CD4-positive, alpha-beta T cell treated with Interleukin-2 at 100 ng/mL for 4 hours (primary cell): ENCODE measurements at regions not wholly inside any gene's neighbourhood (a gene's known extent, or its start where the extent isn't known, plus 50 kb on each side); places are given as distances from the start of the nearest gene placed in this dataset.
"Not testable (repeated sequence)": the region's sequence is repeated elsewhere in the genome, so short reads cannot be mapped to it uniquely, and the experiment has no call there.

Experiments
- DNase-seq: peaks from one replicate; pipeline ENCODE4 v3.0.0-alpha.2; 2020; ENCODE audit warnings: low spot score

DNA sequence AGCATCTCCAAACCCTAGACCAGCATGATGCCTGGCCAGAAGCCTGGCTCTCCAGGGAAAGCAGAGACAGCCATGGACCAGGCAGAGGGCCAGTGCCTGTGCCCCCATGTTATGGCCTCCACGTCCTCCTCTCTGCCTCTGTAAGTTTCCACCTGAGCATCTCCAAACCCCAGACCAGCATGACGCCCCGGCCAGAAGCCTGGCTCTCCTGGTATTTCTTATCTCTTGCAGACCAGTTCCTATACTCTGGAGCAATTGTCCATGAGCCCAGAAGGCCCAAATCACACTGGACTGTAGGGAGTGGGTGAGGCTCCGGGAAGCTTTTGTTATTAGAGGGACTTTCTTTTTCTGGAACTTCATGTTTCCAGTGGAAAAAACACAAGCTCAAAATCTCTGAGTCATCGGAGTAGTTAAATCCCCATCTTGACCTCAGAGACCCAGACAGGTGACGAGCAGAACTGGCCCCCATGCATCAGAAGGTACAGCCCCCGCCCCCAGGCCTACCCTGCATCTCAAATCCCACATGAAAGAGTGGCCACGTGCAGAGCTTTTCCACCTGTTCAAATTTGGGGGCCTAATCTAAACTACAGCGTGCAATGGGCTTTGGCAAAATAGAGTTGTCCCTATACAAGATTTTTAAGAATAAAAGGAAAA, 110.2 kb upstream of the FOXQ1 start:
- DNase-seq = no peak

DNA sequence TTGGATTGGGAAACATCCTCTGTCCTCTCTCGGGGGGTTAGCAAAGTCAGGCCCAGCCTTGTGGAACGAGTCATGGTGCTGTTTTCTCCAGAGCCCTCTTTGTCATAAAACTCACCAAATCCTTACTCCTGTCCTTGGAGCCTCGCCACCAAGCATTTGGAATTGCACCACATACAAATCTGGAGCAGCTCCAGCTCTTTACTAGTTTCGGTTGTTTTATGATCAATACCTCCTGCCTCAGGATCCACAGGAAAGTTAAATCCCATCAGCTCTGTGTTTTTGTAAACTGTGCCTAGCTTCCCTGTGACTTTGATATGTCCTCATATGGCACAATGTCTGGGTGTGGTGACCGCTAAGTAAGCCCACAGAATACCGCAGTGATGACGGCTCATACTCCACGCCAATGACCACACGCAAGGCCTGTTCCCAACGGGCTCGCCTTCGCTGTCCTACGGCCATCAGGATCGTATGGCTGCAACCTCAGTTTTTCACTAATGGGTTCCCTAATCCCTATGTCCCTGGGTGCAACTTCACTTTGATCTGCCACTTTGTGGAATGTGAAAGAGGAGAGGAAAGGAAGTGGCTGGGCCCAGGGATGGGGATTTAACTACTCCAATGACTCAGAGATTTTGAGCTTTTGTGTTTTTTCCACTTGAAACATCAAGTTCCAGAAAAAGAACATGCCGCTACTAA, 111.3 kb upstream of the FOXQ1 start:
- DNase-seq = no peak

DNA sequence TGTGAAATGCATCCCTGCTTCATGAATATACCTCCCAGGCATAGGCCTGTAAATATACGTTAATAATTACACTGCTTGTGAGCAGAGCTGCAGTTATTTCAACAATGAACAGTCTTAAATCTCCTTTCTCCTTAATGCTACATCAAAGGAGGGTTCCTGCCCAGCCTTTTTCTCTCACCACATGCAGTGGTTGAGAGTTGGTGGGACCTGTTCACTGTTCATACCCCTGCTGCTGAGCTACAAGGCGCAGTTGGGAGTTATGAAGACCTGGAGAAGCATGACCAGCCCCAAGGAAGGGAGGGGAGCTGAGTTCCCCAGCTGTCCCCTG, 111.9 kb upstream of the FOXQ1 start:
- DNase-seq = no peak

DNA sequence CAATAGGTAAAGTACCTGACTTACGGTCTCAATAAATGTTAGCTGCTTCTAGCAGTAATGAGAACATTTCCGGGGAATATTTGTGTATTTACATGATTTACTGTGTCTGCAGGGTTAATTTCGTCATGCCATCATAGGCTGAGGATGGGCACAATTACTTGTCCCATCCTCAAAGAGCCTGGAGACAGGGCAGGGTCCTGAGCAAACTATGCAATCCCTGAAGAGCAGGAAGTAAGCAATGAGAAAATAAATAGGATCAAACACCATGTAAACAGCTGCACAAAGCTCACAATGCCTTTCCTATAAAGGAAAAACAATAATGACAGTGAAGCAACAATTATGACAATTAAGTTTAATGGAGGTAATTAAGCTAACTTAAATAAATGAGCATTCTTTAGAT, 114.6 kb upstream of the FOXQ1 start:
- no peak for DNase-seq

DNA sequence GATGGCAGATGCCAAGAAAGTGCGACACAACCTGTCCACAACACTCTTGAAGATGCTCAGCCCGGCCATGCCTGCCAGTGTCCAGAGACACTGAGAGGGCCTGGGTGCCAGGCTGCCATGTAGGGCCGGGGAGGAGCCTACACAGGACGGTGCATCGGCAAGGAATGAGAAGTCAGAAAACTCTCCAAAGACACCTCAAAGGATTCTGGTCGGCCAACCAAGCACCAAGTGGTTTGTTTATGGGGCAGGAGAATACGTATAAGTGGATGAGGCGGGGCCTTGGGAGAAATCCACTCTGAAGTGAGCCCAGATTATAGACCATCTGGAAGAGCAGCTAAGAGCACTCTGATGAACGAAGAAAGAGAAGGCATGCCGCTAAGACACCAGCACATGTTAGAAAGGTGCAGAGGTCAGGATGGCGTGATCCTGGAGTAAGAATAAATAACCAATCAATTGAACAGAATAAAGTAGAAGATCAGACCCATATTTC, 120.7 kb upstream of the FOXQ1 start:
- DNase-seq = no peak

DNA sequence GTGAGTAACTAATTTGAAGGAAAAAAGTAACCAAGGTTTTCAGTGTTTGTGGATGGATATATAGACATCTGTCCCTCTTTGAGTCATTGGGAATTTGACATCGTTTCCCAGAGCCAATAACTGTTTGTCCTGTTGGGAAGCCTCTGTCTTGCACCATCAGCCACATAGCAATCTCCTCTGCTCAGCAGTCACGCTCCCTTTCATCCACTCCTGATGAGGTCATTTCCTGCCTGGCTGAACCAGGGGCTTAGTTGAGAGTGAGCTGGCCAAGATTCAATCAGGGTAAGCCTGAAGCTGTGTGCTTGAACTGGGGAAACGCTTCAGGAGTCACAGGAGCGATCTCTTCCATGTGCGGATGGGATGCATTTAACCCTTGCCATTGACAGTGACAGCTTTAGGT, 121.5 kb upstream of the FOXQ1 start:
- DNase-seq = no peak

DNA sequence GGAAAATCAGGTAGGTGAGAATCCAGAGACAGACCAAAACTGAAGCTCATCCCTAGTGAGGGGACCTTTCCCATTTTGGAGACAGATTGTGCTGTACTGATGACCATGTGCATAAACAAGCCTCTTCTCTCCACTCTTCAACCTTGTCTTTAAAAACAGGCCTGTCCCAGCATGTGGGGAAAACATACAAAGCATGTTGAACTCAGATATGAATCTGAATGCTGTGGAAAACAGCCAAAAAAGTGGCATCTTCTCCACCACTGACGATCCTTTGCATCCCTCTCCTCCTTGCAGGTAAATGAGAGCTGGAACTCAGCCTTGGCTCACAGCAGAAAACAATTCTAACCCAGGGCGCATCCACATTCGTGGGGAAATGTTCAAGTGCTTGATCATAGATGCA, 123.7 kb upstream of the FOXQ1 start:
- no peak for DNase-seq

DNA sequence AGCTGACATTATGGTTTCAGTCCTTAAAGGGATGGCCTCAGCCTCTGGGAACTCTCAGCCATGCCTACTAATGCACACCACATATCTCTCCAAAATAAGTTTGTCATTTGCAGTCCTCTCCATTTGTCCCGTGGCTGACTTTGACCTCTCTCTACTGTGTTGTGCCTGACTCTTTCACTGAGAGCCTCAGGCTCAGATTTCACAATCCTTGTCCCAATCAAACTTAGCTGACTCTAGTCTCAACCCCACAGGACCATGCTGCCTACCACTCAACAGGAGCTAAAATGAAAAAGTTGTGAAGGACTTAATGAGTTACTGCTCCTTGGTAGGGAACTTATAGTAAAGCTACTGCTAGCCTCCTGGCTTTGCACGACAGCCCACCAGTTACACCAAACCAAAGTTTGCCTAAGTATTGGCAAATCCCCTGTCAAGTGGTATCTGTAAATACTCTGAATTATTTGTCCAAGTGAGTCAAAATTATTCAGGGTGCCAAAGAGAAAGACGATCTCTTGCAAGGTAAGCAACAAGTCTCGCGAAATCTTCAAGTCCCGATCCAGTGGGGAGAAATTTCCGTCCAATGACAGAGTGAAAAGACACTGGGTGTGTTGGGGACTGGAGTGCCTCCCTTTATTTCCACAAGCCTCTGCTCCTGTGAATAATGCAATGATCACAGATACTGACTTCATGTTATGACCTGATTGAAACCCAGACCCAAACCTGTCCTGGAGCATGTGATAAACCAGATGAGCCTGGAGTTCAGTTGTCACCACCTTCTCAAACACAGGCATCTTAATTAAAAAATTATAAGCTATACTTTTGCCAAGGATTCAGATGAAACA, 124.4 kb upstream of the FOXQ1 start:
- no peak for DNase-seq

DNA sequence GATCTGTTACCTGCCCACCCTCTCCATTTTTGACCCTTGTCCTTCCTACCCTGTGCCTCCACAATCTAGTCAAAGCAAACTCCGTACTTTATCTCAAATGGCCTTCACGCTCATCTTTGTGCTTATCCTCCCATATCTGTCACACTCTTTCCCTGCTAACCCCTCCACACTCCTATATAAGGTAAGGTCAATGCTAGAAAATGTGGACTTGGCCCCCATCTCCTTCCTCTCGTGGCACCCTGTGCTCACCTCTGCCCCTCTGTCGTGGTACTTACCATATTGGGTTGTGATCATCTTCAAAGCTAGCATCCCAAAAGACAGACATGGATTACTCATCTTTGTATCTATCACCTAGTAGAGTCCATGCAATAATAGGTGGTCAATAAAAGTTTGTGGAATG, 127.6 kb upstream of the FOXQ1 start:
- DNase-seq = no peak

DNA sequence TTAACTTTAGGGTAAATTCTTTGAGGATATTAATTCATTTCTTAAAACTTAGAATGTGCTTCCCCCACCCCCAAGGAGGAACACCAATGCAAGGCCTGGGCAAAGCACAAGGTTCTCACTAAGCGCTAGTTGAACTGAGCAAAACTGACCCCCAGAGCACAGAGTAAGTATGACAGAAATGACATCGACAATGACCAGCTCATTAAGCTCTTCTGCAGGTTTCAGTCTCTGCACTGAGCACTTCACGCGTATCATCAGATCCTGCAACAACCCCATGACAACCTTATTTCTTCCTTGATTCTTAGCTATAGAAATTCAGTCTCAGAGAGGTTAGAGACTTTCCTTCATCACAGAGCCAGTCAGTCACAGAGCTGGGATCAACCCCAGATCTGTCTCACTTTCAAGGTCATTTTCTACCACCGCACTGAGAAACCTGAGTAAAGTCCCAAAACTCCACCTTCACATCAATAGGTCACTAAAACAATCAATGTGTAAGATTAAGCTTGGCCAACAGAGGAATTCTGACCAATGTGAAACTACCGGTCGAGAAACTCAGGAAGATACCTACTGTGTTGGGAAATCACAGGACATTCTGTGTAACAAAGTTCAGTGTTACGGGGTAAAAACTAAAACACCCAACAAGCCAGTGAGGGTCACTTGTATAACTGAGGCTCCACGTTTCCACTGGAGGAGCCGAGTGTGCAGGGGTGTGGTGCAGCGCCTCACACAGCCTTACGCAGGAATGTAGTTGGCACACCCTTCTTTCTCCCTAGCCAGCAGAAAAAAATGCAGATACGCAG, 129.0 kb upstream of the FOXQ1 start:
- no peak for DNase-seq

DNA sequence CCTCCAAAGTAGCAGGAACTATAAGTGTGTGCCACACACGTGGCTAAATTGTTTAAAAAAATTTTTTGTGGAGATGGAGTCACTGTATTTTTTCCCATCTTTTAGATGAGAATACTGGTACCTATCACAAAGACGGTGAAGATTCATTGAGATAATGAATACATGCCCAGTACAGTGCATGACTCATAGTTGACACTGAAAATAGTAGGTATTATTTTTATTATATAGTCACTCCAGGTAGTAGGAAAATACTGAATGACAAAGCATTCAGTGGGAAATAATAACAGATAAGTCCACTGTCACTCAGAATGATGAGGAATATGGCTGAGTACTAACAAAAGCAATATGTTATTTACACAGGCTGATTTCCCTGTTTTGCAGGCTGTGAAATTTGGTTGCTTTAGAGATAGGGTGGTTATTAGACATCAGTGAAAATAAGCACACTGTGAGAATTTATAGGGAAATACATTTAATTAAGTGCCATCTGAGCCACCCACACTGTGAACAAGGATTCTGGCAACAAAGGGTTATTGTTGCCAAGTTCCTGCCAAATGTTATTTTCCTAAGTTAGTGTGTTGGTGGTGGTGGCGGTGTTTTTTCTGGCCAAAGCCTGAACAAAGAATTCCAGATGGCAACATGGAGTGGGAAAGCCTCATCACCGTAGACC, 129.8 kb upstream of the FOXQ1 start:
- no peak for DNase-seq

DNA sequence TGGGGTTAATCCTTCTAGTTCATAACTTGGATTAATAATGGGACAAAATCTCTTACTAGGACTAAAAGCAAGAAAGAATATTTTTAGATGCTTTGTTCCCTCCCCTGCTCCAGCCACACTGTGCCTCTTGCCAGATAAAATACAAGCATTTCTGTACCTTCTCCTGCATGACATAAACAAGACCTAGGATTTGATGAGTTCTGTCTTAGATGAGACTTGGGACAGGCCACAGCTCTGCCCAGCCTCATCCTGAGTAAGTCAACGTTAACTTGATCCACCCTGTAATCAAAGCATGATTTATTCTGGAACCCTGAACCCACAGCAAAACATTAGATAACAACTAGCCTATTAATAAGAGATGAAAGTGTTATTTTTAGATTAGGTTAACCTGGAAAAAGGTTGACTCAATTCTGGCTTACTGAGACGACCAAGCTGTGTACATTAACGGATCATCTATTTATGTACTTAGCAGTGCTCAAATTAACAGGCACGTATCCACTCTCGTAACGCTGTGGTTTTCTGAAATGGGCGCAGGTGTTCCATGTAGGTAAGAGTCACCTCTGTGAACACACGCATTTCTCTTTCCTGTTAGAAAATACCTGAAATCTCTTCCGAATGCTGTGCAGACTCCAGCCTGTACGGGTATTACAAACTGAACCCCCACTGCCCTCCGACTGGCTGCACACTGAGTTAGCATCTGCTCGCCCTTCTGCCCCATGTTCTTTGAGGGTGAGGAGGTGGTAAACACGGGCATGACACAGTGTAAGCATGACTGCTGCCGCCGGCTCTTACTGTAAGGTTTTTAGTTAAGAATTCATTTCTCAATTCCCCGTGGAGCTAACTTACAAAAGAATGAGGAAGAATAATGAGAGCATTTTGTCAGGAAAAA, 132.1 kb upstream of the FOXQ1 start:
- no peak for DNase-seq

DNA sequence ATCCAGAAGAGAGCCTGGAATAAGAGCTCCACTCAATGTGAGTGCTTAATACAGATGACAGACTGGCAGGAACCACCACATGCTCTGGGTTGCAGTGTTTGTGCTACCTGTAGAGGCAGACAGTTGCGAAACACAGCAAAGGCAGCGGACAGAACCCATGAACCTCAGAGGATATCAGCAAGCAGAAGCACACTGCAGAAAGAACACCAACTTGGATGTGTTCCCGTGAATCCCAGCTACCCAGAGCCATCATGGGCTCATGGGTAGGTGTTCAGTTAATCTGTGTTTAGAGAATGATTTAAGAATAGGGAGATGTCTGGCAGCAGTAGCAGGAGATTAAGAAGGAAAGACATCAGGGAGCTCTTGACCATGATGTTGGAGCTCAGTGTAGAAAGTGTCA, 133.3 kb upstream of the FOXQ1 start:
- DNase-seq = no peak

DNA sequence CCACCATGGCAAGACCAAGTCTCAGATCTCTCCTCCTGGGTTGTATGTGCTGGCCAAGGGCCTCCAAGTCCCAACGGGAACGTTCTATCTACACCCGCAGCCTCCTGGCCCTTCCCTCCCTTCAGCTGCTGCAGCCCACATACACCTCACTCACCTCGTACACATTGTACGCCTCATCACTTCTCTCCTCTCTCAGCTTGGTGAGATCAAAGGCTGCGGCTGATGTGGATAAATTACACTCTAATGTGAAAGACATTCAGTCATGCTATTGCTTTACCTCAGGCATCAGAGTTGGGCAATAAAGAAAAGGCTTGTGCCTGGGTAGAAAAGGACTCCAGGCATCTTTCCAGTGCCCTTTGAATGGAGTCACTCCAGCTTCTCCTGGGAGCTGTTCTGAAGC, 135.3 kb upstream of the FOXQ1 start:
- DNase-seq = no peak

DNA sequence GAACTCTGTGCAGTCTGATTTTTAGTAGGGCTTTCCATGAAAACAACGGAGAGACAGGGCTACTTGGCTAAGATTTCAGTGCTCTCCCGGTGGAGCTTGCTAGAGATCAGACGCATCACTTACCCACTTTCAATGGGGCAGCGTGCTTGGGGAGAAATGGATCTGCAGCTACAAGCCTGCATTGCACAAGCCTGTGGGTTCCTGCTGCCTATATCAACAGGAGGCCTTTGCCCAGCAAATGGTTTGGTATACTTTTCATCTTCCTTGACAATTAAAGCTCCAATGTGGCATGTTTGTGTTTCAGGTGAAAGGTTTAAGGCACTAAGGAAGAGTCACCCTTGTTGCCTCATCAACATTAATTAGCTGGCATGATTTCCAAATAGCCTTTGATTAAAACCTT, 136.0 kb upstream of the FOXQ1 start:
- DNase-seq = no peak

DNA sequence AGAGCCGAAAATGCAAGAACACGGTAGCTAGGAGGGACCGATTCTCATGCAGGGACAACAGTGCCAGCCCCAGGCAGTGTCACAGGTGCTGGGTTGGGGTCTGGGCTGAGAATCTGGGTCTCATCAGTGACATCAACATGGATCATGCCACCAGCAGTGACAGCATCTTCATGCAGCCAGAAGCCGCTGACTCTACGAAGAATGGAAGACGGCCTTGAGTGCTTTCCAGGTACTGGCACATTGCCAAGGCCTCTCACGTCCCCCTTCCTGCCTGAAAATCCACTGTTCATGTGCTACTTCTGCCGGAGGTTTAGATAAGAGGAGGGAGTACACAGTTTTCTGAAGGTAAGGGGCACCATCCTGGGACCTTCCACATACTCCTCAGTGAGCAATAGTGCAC, 141.1 kb upstream of the FOXQ1 start:
- no peak for DNase-seq

DNA sequence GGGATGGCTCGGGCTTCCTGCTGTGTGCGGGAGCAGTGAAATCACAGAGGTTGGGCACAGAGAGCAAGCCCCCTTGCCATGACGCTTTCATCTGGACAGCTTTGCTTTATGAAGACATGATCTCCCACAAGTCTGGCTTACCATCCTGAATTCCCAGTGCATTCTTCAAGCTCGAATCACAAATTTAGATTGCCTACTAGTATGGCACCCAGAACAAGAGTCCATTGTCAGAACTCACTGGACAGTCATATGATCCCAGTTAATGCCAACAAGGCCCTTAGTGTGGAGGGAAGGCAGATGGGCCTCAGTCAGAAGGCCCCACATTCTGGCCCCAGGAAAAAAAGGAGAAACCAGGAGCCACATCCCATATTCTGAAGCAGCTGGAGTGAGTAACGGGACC, 147.3 kb upstream of the FOXQ1 start:
- no peak for DNase-seq

DNA sequence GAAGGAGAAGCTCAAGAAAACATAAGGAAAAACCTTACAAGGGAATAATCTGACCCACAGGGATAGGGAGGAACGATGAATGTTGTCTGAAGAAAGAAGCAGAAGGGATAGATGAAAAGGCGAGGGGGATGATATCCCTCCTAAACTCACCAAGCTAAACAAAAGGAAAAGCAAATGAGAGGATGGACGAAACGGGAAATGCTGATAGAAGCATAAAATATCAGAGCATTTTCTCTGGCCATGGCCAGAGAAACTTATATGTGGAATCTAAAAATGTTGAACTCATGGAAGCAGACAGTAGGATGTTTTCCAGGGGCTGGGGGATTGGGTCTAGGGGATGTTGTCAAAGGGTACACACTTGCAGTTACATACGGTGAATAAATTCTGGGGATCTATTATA, 148.4 kb upstream of the FOXQ1 start:
- no peak for DNase-seq

DNA sequence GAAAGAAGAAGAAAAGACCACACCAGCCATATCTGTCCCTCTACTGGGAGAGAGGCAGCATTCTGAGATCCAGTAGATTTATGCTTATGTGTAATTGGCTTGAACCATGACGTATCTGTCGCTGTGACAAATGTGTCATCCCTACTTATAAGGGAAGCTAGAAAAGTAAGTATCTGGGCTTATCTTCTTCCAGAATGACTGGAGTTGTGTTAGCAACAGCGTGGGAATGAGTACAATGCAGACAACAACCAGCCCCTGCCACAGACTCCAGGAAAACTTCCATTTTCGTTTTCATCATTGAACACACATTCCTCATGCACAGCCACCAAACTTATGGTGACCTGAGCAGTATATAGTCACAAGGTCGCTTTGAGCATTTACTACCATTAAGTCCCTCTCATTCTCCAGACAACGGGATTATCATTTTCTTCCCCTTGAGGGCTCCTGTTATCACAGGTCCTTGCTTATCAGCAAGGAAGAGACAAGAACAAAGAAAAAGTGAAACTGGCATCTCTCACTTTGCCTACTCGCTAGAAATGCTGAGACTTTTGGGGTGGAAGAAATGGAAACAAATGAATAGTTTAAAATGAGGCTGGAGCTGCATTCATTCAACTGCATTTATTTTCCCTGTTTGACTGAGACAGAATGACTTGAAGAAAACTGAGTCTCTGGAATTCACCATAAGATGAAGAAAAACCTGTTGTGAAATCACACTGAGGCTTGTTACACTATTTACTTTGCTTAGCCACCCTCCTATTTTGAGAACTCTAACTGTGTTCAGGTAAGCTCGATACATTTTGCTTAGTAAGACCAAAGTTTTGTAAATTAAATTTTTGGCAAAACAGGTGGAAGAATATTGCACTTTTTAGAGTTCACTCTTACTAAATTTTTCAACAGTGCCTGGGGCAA, 149.3 kb upstream of the FOXQ1 start:
- no peak for DNase-seq

DNA sequence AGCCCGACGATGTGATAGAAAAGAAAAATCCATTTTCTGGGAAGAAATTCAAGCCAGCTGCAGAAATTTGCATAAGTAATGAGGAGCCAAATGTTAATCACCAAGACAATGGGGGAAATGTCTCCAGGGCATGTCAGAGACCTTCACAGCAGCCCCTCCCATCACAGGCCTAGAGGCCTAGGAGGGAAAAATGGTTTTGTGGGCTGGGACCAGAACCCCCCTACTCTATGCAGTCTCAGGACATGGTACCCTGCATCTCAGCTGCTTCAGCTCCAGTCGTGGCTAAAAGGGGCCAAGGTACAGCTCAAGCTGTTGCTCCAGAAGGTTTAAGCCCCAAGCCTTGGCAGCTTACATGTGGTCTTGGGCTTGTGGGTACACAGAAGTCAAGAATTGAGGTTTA, 155.5 kb upstream of the FOXQ1 start:
- not testable (repeated sequence) for DNase-seq
